PC-3 (cell line): ENCODE measurements at regions not wholly inside any gene's neighbourhood (a gene's known extent, or its start where the extent isn't known, plus 50 kb on each side); places are given as distances from the start of the nearest gene placed in this dataset.

Experiments
- ATAC-seq: fragments of 200-7000 bp; cut with Tn5 transposase; 2 replicates; pipeline ENCODE4 v1.9.1; 2020; ENCODE audit warnings: mild to moderate bottlenecking, moderate library complexity
- BruUV-seq: library from RNA; stranded (reverse); fragments of 400-500 nt; replicated peaks from 2 replicates; lab custom pipeline; 2021; lab: Mats Ljungman, UMichigan
- CTCF ChIA-PET: fragments of 300-600 bp; sonication (Branson Sonifier 250); formaldehyde crosslinking; loops from one replicate; lab custom pipeline; 2022; ENCODE audit warnings: antibody characterized with exemption; lab: Charles Lee
- POLR2A ChIA-PET: fragments of 300-600 bp; sonication (Branson Sonifier 250); formaldehyde crosslinking; loops from one replicate; lab custom pipeline; 2022; ENCODE audit warnings: antibody characterized with exemption; ENCODE audit not compliant: unreplicated experiment; lab: Charles Lee
- DNase-seq: peaks from one replicate; pipeline ENCODE4 v3.0.0-alpha.2; 2015
- H2AFZ ChIP-seq: fragments of 300-600 bp; sonication (generic); 2 replicates; pipeline ENCODE4 v1.6.0; 2016; ENCODE audit warnings: antibody characterized with exemption, low read length
- H3F3A ChIP-seq: fragments of 300-600 bp; sonication (generic); one replicate; pipeline ENCODE4 v1.6.0; 2017; ENCODE audit warnings: antibody characterized with exemption, low read length, control low read depth, mild to moderate bottlenecking; ENCODE audit not compliant: unreplicated experiment
- H3K27ac ChIP-seq: fragments of 300-600 bp; sonication (generic); 2 replicates; pipeline ENCODE4 v1.5.1; 2016; ENCODE audit warnings: mild to moderate bottlenecking, low read length
- H3K27me3 ChIP-seq: fragments of 300-600 bp; sonication (generic); 2 replicates; pipeline ENCODE4 v1.6.1; 2016; ENCODE audit warnings: low read length, mixed read lengths
- H3K36me3 ChIP-seq: fragments of 300-600 bp; sonication (generic); 2 replicates; pipeline ENCODE4 v1.6.1; 2016; ENCODE audit warnings: low read depth, mixed run types, low read length, mixed read lengths
- H3K4me1 ChIP-seq: fragments of 300-600 bp; sonication (generic); 2 replicates; pipeline ENCODE4 v1.5.1; 2016; ENCODE audit warnings: low read length; ENCODE audit not compliant: insufficient read depth
- H3K4me2 ChIP-seq: fragments of 300-600 bp; sonication (generic); 2 replicates; pipeline ENCODE4 v1.6.0; 2016; ENCODE audit warnings: low read length
- H3K4me3 ChIP-seq: fragments of 300-600 bp; sonication (generic); 2 replicates; pipeline ENCODE4 v1.5.1; 2016; ENCODE audit warnings: mild to moderate bottlenecking, low read length, mixed read lengths
- H3K79me2 ChIP-seq: fragments of 300-600 bp; sonication (generic); 2 replicates; pipeline ENCODE4 v1.6.1; 2017; ENCODE audit warnings: low read length, mixed read lengths
- H3K9ac ChIP-seq: fragments of 300-600 bp; sonication (generic); 2 replicates; pipeline ENCODE4 v1.6.0; 2016; ENCODE audit warnings: mild to moderate bottlenecking, low read length
- H3K9me2 ChIP-seq: fragments of 300-600 bp; sonication (generic); replicated peaks from 2 replicates; pipeline ENCODE4 v1.6.1; 2016; ENCODE audit warnings: mixed run types, low read length, mixed read lengths
- H3K9me3 ChIP-seq: fragments of 300-600 bp; sonication (generic); 2 replicates; pipeline ENCODE4 v1.6.1; 2016; ENCODE audit warnings: low read length, mixed read lengths
- H4K20me1 ChIP-seq: fragments of 300-600 bp; sonication (generic); 2 replicates; pipeline ENCODE4 v1.6.1; 2016; ENCODE audit warnings: low read length, mixed read lengths
- CTCF ChIP-seq: fragments of 300-600 bp; sonication (generic); conservative IDR thresholded peaks from 2 replicates; pipeline ENCODE4 v1.5.1; 2017; ENCODE audit warnings: antibody characterized with exemption, low read depth, mild to moderate bottlenecking, low read length
- EZH2 ChIP-seq: fragments of 300-600 bp; sonication (generic); IDR thresholded peaks from one replicate; pipeline ENCODE4 v1.6.1; 2017; ENCODE audit warnings: antibody characterized with exemption, mild to moderate bottlenecking, low read length; ENCODE audit not compliant: unreplicated experiment
- EZH2phosphoT487 ChIP-seq: fragments of 300-600 bp; sonication (generic); IDR thresholded peaks from 2 replicates; pipeline ENCODE4 v1.6.1; 2018; ENCODE audit warnings: mild to moderate bottlenecking, antibody characterized with exemption, low read length, borderline replicate concordance
- intact Hi-C: fragments of 100-400 bp; cut with micrococcal nuclease; formaldehyde crosslinking; loops from 2 replicates; pipeline ENCODE4 v1.9.0; 2023

GRCh38 chr2:138205281-138205680 is 241.0 kb downstream of the HNMT start:
- POLR2A ChIA-PET, result no interaction called here
- H3K4me1 ChIP-seq, result peaks cover 10% of the 10 kb centered on the region
- no TSS peak for BruUV-seq
- no peaks in the 10 kb centered on the region for H3K36me3 ChIP-seq
- no peak overlapping the region for H3K4me2 ChIP-seq
- H3K79me2 ChIP-seq, result no peaks in the 10 kb centered on the region
- H3K9me2 ChIP-seq, result no peaks in the 10 kb centered on the region
- no peak overlapping the region for H3K9ac ChIP-seq
- H3F3A ChIP-seq, result no peaks in the 10 kb centered on the region
- no peaks in the 10 kb centered on the region for H4K20me1 ChIP-seq
- H3K4me3 ChIP-seq, result no peak overlapping the region
- no peak overlapping the region for H2AFZ ChIP-seq
- ATAC-seq (no peak), DNase-seq (no peak)
- intact Hi-C loops, result no loop called here
- CTCF ChIA-PET, result no interaction called here
- TF ChIP-seq EZH2phosphoT487 (no peak), EZH2 (no peak), CTCF (no peak)
- H3K27me3 ChIP-seq, result no peaks in the 10 kb centered on the region
- no peaks in the 10 kb centered on the region for H3K9me3 ChIP-seq
- H3K27ac ChIP-seq, result no peak overlapping the region

GRCh38 chr2:138207074-138207930 is 243.0 kb downstream of the HNMT start:
- Histone ChIP-seq H3K27me3 (no peaks in the 10 kb centered on the region), H3K9me2 (no peaks in the 10 kb centered on the region), H3K4me3 (no peak overlapping the region), H3K4me2 (no peak overlapping the region), H3K4me1 (peaks cover 10% of the 10 kb centered on the region), H4K20me1 (no peaks in the 10 kb centered on the region), H3K36me3 (no peaks in the 10 kb centered on the region), H3F3A (no peaks in the 10 kb centered on the region), H3K79me2 (no peaks in the 10 kb centered on the region), H2AFZ (no peak overlapping the region), H3K9me3 (no peaks in the 10 kb centered on the region), H3K27ac (no peak overlapping the region), H3K9ac (no peak overlapping the region)
- no peak for DNase-seq
- ChIA-PET CTCF (no interaction called here), POLR2A (interaction anchor here (0.5 kb wide), 1 partner anchor 244 kb away, joined by 4 read pairs; no protein-coding TSS in a partner anchor)
- no peak for TF ChIP-seq EZH2
- TF ChIP-seq CTCF, result no peak
- TF ChIP-seq EZH2phosphoT487, result no peak
- BruUV-seq, result no TSS peak
- ATAC-seq, result no peak
- intact Hi-C loops, result no loop called here

- H3K9me2 ChIP-seq, result no peaks in the 10 kb centered on the region
- no peaks in the 10 kb centered on the region for H4K20me1 ChIP-seq
- no peak overlapping the region for H3K9ac ChIP-seq
- ChIA-PET CTCF (no interaction called here), POLR2A (interaction anchor here (0.5 kb wide), 1 partner anchor 232 kb away, joined by 3 read pairs; no protein-coding TSS in a partner anchor)
- no peaks in the 10 kb centered on the region for H3K27me3 ChIP-seq
- H3K9me3 ChIP-seq, result no peaks in the 10 kb centered on the region
- no peaks in the 10 kb centered on the region for H3K36me3 ChIP-seq
- TF ChIP-seq CTCF (no peak), EZH2phosphoT487 (no peak), EZH2 (no peak)
- BruUV-seq, result no TSS peak
- intact Hi-C loops, result no loop called here
- DNase-seq (peak; percentile 56), ATAC-seq (peak; percentile 81)
- no peaks in the 10 kb centered on the region for H3K79me2 ChIP-seq
- 0 out of 2 replicates have a peak overlapping the region, but pooled peaks have one; percentile 1 for H3K4me2 ChIP-seq
- H3K27ac ChIP-seq, result no peak overlapping the region
- H3F3A ChIP-seq, result no peaks in the 10 kb centered on the region
- H3K4me3 ChIP-seq, result no peak overlapping the region
- H2AFZ ChIP-seq, result no peak overlapping the region
- H3K4me1 ChIP-seq, result peaks cover 10% of the 10 kb centered on the region
Measured at GRCh38 chr2:138209009-138209408, 244.7 kb downstream of the HNMT start.
